Parathyroid adenoma (tissue), 2 donors: ENCODE measurements at regions not wholly inside any gene's neighbourhood (a gene's known extent, or its start where the extent isn't known, plus 50 kb on each side); places are given as distances from the start of the nearest gene placed in this dataset.

Source experiments
- H2AFZ ChIP-seq: fragments of 300-600 bp; sonication (generic); one replicate; pipeline ENCODE4 v1.7.0; 2017; ENCODE audit warnings: antibody characterized with exemption, mild to moderate bottlenecking
- H3K27ac ChIP-seq: fragments of 300-600 bp; sonication (generic); one replicate; pipeline ENCODE4 v1.7.0; 2017
- H3K27me3 ChIP-seq: fragments of 300-600 bp; sonication (generic); one replicate; pipeline ENCODE4 v1.7.0; 2017; ENCODE audit warnings: low read length; ENCODE audit not compliant: control insufficient read depth, insufficient read depth
- H3K36me3 ChIP-seq: fragments of 300-600 bp; sonication (generic); one replicate; pipeline ENCODE4 v1.7.0; 2017; ENCODE audit warnings: low read length; ENCODE audit not compliant: control insufficient read depth, insufficient read depth
- H3K4me1 ChIP-seq: fragments of 300-600 bp; sonication (generic); one replicate; pipeline ENCODE4 v1.7.0; 2017; ENCODE audit warnings: control low read depth
- H3K4me2 ChIP-seq: fragments of 300-600 bp; sonication (generic); one replicate; pipeline ENCODE4 v1.7.0; 2017; ENCODE audit warnings: low read length
- H3K4me3 ChIP-seq: fragments of 300-600 bp; sonication (generic); one replicate; pipeline ENCODE4 v1.7.0; 2017; ENCODE audit warnings: low read depth, low read length
- H3K79me2 ChIP-seq: fragments of 300-600 bp; sonication (generic); one replicate; pipeline ENCODE4 v1.7.0; 2017; ENCODE audit warnings: control low read depth
- H3K9ac ChIP-seq: fragments of 300-600 bp; sonication (generic); one replicate; pipeline ENCODE4 v1.7.0; 2017; ENCODE audit warnings: mild to moderate bottlenecking
- H3K9me3 ChIP-seq: fragments of 300-600 bp; sonication (generic); one replicate; pipeline ENCODE4 v1.7.0; 2017; ENCODE audit warnings: low read length; ENCODE audit not compliant: control insufficient read depth
- TF ChIP-seq, protein P1 (sequence below): fragments of 300-600 bp; sonication (generic); IDR thresholded peaks from one replicate; pipeline ENCODE4 v1.7.0; 2017; ENCODE audit warnings: antibody characterized with exemption, mild to moderate bottlenecking
- donor health status: primary hyperparathyroidism.

- H3K36me3 ChIP-seq = no peaks in the 10 kb centered on the region
- no peaks in the 10 kb centered on the region for H3K4me1 ChIP-seq
- TF ChIP-seq, protein P1, sequence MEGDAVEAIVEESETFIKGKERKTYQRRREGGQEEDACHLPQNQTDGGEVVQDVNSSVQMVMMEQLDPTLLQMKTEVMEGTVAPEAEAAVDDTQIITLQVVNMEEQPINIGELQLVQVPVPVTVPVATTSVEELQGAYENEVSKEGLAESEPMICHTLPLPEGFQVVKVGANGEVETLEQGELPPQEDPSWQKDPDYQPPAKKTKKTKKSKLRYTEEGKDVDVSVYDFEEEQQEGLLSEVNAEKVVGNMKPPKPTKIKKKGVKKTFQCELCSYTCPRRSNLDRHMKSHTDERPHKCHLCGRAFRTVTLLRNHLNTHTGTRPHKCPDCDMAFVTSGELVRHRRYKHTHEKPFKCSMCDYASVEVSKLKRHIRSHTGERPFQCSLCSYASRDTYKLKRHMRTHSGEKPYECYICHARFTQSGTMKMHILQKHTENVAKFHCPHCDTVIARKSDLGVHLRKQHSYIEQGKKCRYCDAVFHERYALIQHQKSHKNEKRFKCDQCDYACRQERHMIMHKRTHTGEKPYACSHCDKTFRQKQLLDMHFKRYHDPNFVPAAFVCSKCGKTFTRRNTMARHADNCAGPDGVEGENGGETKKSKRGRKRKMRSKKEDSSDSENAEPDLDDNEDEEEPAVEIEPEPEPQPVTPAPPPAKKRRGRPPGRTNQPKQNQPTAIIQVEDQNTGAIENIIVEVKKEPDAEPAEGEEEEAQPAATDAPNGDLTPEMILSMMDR = no peak
- no peak overlapping the region for H3K4me2 ChIP-seq
- no peak overlapping the region for H3K4me3 ChIP-seq
- no peak overlapping the region for H3K27ac ChIP-seq
- H3K9me3 ChIP-seq = no peaks in the 10 kb centered on the region
- no peaks in the 10 kb centered on the region for H3K79me2 ChIP-seq
- H2AFZ ChIP-seq = no peak overlapping the region
- H3K27me3 ChIP-seq = no peaks in the 10 kb centered on the region
- no peak overlapping the region for H3K9ac ChIP-seq
Measured at GRCh38 chr12:18998343-18999261, 130.9 kb upstream of the PLEKHA5 start.

GRCh38 chr12:19000836-19001235 lies 128.7 kb upstream of the PLEKHA5 start:
- Histone ChIP-seq H3K9me3 (no peaks in the 10 kb centered on the region), H2AFZ (no peak overlapping the region)

GRCh38 chr12:19002216-19002615 lies 127.3 kb upstream of the PLEKHA5 start:
- Histone ChIP-seq H3K27ac (no peak overlapping the region), H3K27me3 (no peaks in the 10 kb centered on the region), H3K36me3 (no peaks in the 10 kb centered on the region), H3K4me2 (no peak overlapping the region), H3K4me3 (no peak overlapping the region), H3K4me1 (no peaks in the 10 kb centered on the region), H3K9ac (no peak overlapping the region), H3K79me2 (no peaks in the 10 kb centered on the region), H2AFZ (no peak overlapping the region), H3K9me3 (no peaks in the 10 kb centered on the region)
- TF ChIP-seq, protein P1 = no peak

More at GRCh38 chr12:19000836-19001235, 128.7 kb upstream of the PLEKHA5 start:
- H3K27ac ChIP-seq = no peak overlapping the region
- H3K27me3 ChIP-seq = no peaks in the 10 kb centered on the region
- TF ChIP-seq, protein P1 = no peak
- no peak overlapping the region for H3K9ac ChIP-seq
- H3K79me2 ChIP-seq = no peaks in the 10 kb centered on the region
- H3K4me1 ChIP-seq = no peaks in the 10 kb centered on the region
- H3K4me2 ChIP-seq = no peak overlapping the region
- no peak overlapping the region for H3K4me3 ChIP-seq
- no peaks in the 10 kb centered on the region for H3K36me3 ChIP-seq

GRCh38 chr12:19003141-19003540 lies 126.4 kb upstream of the PLEKHA5 start:
- Histone ChIP-seq H3K79me2 (no peaks in the 10 kb centered on the region), H3K4me3 (no peak overlapping the region), H2AFZ (no peak overlapping the region), H3K4me2 (no peak overlapping the region), H3K9ac (no peak overlapping the region), H3K36me3 (no peaks in the 10 kb centered on the region), H3K4me1 (no peaks in the 10 kb centered on the region), H3K9me3 (no peaks in the 10 kb centered on the region), H3K27ac (no peak overlapping the region), H3K27me3 (no peaks in the 10 kb centered on the region)
- TF ChIP-seq, protein P1 = no peak
